ENCODE measurements at regions not wholly inside any gene's neighbourhood (a gene's known extent, or its start where the extent isn't known, plus 50 kb on each side); places are given as distances from the start of the nearest gene placed in this dataset.

DNA sequence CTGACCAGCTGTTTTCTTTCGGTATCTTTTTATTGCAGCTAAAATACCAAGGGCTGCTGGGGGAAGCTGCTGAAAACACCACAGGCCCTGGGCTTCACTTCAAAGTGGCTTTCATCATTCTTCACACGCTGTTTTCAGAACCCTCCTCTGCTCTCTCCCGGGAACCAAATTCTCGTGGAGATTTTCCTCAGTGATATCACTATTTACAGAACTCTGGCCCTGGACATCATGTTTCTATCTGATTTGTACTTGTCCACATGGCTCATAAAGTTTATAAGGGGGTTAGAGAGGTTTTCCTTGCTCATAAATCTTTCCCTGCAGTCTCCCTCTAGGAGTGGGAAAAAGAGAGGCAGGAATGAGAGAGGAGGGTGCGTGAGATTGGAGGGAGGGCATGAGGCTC lies 177.4 kb upstream of the NPVF start:
- H3K36me3 ChIP-seq (ENCODE audit: control insufficient read depth, low read depth, low read length) = no peaks in the 10 kb centered on the region
- no peaks in the 10 kb centered on the region for H3K27me3 ChIP-seq (ENCODE audit: control insufficient read depth, insufficient read depth, low read length)
- H3K4me1 ChIP-seq (ENCODE audit: control insufficient read depth, low read depth, low read length) = no peaks in the 10 kb centered on the region
- no peak overlapping the region for H3K4me3 ChIP-seq (ENCODE audit: low read length)
- no peak overlapping the region for H3K9ac ChIP-seq (ENCODE audit: low read length)
- no peaks in the 10 kb centered on the region for H3K9me3 ChIP-seq (ENCODE audit: control insufficient read depth, low read depth, low read length)
- no peak overlapping the region for H3K27ac ChIP-seq (ENCODE audit: low read length)

DNA sequence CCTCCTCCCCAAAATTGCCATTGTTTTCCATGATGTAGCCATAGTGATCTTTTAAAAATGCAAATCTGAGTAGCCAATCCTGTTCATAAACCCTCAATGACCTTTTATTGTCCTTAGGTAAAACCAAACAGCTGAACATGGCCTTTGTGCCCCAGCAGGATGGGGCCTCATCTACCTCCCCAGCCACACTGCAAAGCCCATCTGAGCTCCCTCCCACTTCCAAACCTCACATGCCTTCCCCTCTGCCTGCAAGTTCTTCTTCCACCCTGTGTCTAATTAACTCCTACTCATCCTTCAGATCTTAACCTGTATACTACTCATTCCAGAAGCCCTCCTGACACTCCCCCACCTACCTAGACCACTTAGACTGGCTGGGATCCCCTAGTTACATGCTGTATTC lies 178.8 kb upstream of the NPVF start:
- Histone ChIP-seq H3K9ac (ENCODE audit: low read length) (no peak overlapping the region), H3K36me3 (ENCODE audit: control insufficient read depth, low read depth, low read length) (no peaks in the 10 kb centered on the region), H3K27me3 (ENCODE audit: control insufficient read depth, insufficient read depth, low read length) (no peaks in the 10 kb centered on the region), H3K9me3 (ENCODE audit: control insufficient read depth, low read depth, low read length) (no peaks in the 10 kb centered on the region), H3K4me1 (ENCODE audit: control insufficient read depth, low read depth, low read length) (no peaks in the 10 kb centered on the region), H3K27ac (ENCODE audit: low read length) (no peak overlapping the region), H3K4me3 (ENCODE audit: low read length) (no peak overlapping the region)

DNA sequence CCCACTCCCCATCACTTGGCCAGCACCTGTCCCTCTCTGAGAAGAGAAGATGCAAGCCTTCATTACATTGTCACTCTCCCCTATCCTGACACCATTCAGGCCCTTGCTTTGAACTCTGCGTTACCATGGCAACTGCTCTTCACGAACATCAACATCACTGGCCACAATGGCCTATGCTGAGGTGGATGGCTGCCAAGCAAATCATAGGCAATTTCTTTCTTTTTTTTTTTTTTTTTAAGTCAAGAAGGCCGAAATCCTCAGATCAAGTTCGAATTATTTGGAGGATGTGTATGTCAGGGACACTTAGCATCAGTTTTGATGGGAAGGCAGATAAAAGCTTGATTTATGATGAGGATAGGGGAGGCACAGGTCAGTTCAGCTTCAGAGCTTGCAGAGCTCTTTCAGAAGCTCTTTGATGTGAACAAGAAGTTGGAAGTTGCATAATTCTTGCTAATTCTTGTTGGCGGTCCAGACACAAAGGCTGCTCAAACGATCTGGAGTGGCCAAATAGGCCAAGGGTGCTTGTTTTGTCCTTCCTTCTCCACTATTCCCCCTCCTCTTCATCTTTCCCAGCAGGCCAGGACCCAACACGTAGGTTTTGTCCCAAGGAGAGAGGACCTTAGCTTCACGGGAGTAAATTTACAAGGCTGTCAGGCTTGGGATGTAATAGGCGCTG lies 179.9 kb upstream of the NPVF start:
- Histone ChIP-seq H3K4me1 (ENCODE audit: control insufficient read depth, low read depth, low read length) (no peaks in the 10 kb centered on the region), H3K9me3 (ENCODE audit: control insufficient read depth, low read depth, low read length) (no peaks in the 10 kb centered on the region), H3K36me3 (ENCODE audit: control insufficient read depth, low read depth, low read length) (no peaks in the 10 kb centered on the region), H3K27me3 (ENCODE audit: control insufficient read depth, insufficient read depth, low read length) (no peaks in the 10 kb centered on the region), H3K9ac (ENCODE audit: low read length) (no peak overlapping the region), H3K4me3 (ENCODE audit: low read length) (no peak overlapping the region), H3K27ac (ENCODE audit: low read length) (no peak overlapping the region)

DNA sequence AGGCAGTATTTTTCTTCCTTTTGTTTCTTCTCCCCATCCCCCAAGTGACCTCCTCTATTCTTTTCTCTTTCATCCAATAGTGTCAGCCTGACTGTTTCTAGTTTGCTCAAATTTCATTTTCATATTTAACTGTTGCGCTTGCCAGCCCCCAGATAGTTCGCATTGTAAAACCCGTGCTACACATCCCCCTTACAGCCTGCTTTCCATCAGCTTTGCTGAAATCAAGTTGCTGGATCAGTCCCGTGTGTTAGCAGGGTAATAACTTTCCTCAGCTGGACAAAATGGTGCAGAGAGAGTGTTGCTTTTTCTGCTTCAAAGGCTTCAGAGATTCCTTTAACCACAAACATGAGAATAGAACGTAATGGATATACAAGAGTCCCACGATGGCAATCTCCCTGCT lies 180.6 kb upstream of the NPVF start:
- no peak overlapping the region for H3K27ac ChIP-seq (ENCODE audit: low read length)
- no peak overlapping the region for H3K9ac ChIP-seq (ENCODE audit: low read length)
- H3K4me1 ChIP-seq (ENCODE audit: control insufficient read depth, low read depth, low read length) = no peaks in the 10 kb centered on the region
- no peaks in the 10 kb centered on the region for H3K9me3 ChIP-seq (ENCODE audit: control insufficient read depth, low read depth, low read length)
- no peaks in the 10 kb centered on the region for H3K27me3 ChIP-seq (ENCODE audit: control insufficient read depth, insufficient read depth, low read length)
- H3K4me3 ChIP-seq (ENCODE audit: low read length) = no peak overlapping the region
- H3K36me3 ChIP-seq (ENCODE audit: control insufficient read depth, low read depth, low read length) = no peaks in the 10 kb centered on the region

DNA sequence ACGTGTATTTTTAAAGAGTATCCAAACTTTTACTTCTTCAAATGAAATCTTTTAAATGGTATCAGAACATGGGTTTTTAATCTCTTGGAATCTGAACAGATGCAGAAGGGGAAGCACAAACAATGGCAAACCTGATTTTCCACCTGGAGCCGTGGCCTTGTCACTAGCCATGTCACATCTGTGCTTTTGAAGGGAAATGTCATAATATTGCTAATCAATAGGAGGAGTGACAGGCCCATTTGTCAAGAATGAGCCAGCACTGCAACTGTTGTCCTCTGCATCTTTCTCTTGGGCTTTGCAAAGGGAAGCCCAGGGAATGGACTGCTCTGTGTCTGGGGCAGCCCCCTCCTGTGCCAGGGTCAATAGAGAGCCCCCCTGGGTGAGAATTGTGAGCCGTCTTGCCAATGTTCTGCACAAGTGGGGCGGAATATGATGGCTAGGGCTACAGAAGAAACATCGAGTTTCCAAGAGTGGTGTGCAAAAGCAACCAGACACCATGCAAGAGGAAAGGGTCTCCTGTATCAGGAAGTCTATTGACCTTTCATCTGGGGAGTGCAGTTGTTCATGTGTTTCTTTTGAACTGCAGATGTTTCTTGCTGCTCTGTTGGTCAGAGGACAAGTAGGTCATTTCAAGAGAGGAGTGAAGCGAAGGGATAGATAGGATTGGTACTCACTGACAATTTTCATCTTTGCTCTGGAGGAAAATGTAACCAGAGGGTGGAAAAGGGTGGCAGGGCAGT lies 181.8 kb upstream of the NPVF start:
- Histone ChIP-seq H3K27me3 (ENCODE audit: control insufficient read depth, insufficient read depth, low read length) (no peaks in the 10 kb centered on the region), H3K9ac (ENCODE audit: low read length) (no peak overlapping the region), H3K9me3 (ENCODE audit: control insufficient read depth, low read depth, low read length) (no peaks in the 10 kb centered on the region), H3K27ac (ENCODE audit: low read length) (no peak overlapping the region), H3K4me1 (ENCODE audit: control insufficient read depth, low read depth, low read length) (no peaks in the 10 kb centered on the region), H3K4me3 (ENCODE audit: low read length) (no peak overlapping the region), H3K36me3 (ENCODE audit: control insufficient read depth, low read depth, low read length) (no peaks in the 10 kb centered on the region)

DNA sequence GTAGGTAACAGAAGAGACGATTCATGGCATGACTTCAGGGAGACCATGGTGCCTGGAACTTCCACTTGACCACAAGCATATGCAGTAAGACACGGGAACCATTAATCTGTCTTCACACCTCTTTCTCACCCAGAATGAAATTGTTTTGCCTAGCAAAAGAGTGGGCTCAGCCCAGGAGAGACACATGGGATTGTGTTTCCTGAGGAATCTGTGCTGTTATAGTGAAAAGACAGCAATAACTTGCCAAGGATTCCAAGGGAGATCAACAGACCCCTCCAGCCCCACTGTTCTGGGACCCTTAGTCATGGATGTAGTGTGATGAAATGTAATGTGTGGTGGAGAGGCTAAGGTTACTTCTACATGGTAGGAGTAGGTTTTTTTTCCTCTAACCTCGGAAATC lies 192.5 kb upstream of the NPVF start:
- Histone ChIP-seq H3K4me3 (ENCODE audit: low read length) (no peak overlapping the region), H3K4me1 (ENCODE audit: control insufficient read depth, low read depth, low read length) (peaks cover 17% of the 10 kb centered on the region), H3K36me3 (ENCODE audit: control insufficient read depth, low read depth, low read length) (no peaks in the 10 kb centered on the region), H3K9me3 (ENCODE audit: control insufficient read depth, low read depth, low read length) (no peaks in the 10 kb centered on the region), H3K27ac (ENCODE audit: low read length) (no peak overlapping the region), H3K27me3 (ENCODE audit: control insufficient read depth, insufficient read depth, low read length) (no peaks in the 10 kb centered on the region), H3K9ac (ENCODE audit: low read length) (no peak overlapping the region)

DNA sequence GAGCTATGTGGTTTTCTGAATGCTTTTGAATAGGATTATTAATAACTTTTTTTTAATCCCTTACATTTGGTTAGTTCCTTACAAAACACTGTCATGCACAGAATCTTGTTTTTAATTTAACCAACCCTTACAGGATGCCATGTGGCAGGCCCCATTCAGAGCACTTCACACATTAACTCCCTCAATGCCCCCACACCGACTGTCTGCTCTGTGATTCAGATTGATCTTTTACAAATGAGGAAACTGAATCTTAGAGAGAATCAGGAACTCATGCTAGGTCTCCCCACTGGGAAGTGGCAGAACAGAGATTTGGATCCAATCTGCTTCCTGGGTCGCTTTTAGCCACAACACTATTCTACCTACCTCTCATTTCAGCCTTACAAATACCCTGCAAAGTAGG lies 195.8 kb upstream of the NPVF start:
- Histone ChIP-seq H3K9ac (ENCODE audit: low read length) (no peak overlapping the region), H3K27ac (ENCODE audit: low read length) (no peak overlapping the region), H3K27me3 (ENCODE audit: control insufficient read depth, insufficient read depth, low read length) (no peaks in the 10 kb centered on the region), H3K36me3 (ENCODE audit: control insufficient read depth, low read depth, low read length) (no peaks in the 10 kb centered on the region), H3K4me1 (ENCODE audit: control insufficient read depth, low read depth, low read length) (peaks cover 17% of the 10 kb centered on the region), H3K4me3 (ENCODE audit: low read length) (no peak overlapping the region), H3K9me3 (ENCODE audit: control insufficient read depth, low read depth, low read length) (no peaks in the 10 kb centered on the region)

DNA sequence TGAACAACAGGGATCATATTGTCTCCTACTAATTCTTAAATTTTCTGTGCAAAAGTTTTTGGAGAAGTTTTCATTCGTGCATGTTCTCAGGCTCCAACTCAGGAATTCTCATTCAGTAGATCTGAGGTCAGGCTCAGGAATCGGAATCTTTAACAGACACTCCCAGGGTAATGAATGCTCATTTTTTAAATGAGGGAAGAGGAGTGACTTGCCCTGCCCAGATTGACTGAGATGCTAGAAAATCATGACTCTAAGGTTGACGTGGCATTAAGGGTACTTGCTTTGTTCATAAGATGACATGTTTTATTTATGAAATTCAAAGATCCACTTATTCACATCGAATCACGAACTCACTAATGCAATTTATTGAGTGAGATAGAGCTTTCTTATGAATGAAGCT lies 196.6 kb upstream of the NPVF start:
- Histone ChIP-seq H3K9me3 (ENCODE audit: control insufficient read depth, low read depth, low read length) (no peaks in the 10 kb centered on the region), H3K4me1 (ENCODE audit: control insufficient read depth, low read depth, low read length) (peaks cover 17% of the 10 kb centered on the region), H3K36me3 (ENCODE audit: control insufficient read depth, low read depth, low read length) (no peaks in the 10 kb centered on the region), H3K4me3 (ENCODE audit: low read length) (no peak overlapping the region), H3K27me3 (ENCODE audit: control insufficient read depth, insufficient read depth, low read length) (no peaks in the 10 kb centered on the region), H3K27ac (ENCODE audit: low read length) (no peak overlapping the region), H3K9ac (ENCODE audit: low read length) (no peak overlapping the region)

DNA sequence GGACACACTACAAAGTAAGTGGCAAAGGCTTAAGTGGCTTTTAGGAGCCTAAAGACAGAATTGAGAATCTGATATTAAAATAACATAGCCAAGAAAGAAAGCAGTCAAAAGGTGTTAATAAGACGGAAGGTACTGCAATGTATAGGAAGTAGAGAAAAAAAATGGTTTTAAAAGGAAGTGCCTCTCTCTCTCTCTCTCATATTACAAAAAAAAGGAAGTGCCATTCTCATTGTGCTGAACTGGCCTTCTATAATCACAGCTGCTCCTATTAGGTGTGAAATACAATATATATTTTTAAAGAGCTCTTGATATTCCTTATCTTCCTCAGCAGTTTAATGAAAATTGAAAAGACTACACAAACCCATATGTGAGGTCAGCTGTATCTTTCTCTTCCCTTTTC lies 199.4 kb upstream of the NPVF start:
- Histone ChIP-seq H3K4me1 (ENCODE audit: control insufficient read depth, low read depth, low read length) (peaks cover 17% of the 10 kb centered on the region), H3K27ac (ENCODE audit: low read length) (no peak overlapping the region), H3K9ac (ENCODE audit: low read length) (no peak overlapping the region), H3K27me3 (ENCODE audit: control insufficient read depth, insufficient read depth, low read length) (no peaks in the 10 kb centered on the region), H3K4me3 (ENCODE audit: low read length) (no peak overlapping the region), H3K36me3 (ENCODE audit: control insufficient read depth, low read depth, low read length) (no peaks in the 10 kb centered on the region), H3K9me3 (ENCODE audit: control insufficient read depth, low read depth, low read length) (no peaks in the 10 kb centered on the region)

DNA sequence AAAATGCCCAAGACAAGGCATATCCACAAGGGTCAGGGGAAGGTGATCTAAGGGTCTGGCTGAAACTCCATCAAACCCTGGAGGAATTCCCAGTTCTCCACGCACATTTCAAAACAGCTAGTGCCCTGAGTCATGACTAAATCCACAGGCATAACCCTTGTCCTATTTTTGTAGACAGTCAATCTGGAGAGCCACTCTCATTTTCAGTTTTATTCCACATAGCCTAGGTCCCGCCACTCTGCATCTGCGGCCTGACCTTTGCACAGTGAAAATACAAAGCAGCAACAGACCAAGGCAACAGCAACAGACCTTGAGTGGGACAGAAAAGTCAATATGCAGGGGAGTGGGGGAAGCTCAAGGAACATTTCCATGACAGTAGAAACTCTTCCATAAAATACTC lies 201.4 kb upstream of the NPVF start:
- no peak overlapping the region for H3K4me3 ChIP-seq (ENCODE audit: low read length)
- no peaks in the 10 kb centered on the region for H3K36me3 ChIP-seq (ENCODE audit: control insufficient read depth, low read depth, low read length)
- H3K4me1 ChIP-seq (ENCODE audit: control insufficient read depth, low read depth, low read length) = peaks cover 4% of the 10 kb centered on the region
- H3K9me3 ChIP-seq (ENCODE audit: control insufficient read depth, low read depth, low read length) = no peaks in the 10 kb centered on the region
- H3K27me3 ChIP-seq (ENCODE audit: control insufficient read depth, insufficient read depth, low read length) = no peaks in the 10 kb centered on the region
- no peak overlapping the region for H3K9ac ChIP-seq (ENCODE audit: low read length)
- no peak overlapping the region for H3K27ac ChIP-seq (ENCODE audit: low read length)

DNA sequence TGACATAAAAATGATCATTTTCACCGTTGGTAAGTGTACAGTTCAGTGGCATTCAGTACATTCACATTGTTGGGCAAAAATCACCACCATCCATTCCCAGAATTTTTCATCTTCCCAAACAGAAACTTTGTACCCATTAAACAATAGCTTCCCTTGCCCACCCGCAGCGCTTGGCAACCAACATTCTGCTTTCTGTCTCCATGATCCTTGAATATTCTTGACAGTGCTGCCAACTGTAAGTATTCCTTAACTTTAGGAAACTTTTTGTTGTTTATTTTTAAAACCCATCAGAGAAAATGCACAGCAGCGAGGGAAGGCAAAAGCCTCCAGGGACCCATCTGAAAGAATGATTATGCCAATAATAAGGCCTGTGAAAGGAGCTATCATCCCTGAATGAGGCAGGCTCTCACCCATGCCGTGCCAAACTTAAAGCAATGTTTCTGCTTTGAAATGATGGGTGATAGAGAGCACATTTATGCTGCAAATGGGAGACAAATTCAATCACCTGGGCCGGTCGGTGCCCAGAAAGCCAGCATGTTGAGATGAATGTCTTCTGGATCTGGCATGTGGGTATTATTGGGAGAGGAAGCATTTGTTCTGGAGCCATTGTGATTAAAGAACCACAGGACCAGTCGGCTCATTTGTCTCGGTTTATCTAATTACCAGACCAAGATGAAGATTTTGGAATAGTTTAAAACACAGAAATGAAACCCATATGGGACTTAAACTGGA lies 202.1 kb upstream of the NPVF start:
- H3K36me3 ChIP-seq (ENCODE audit: control insufficient read depth, low read depth, low read length) = no peaks in the 10 kb centered on the region
- no peak overlapping the region for H3K9ac ChIP-seq (ENCODE audit: low read length)
- H3K4me1 ChIP-seq (ENCODE audit: control insufficient read depth, low read depth, low read length) = no peaks in the 10 kb centered on the region
- H3K4me3 ChIP-seq (ENCODE audit: low read length) = no peak overlapping the region
- no peak overlapping the region for H3K27ac ChIP-seq (ENCODE audit: low read length)
- no peaks in the 10 kb centered on the region for H3K9me3 ChIP-seq (ENCODE audit: control insufficient read depth, low read depth, low read length)
- H3K27me3 ChIP-seq (ENCODE audit: control insufficient read depth, insufficient read depth, low read length) = no peaks in the 10 kb centered on the region
